Motor neuron (in vitro differentiated cells): ENCODE measurements at regions not wholly inside any gene's neighbourhood (a gene's known extent, or its start where the extent isn't known, plus 50 kb on each side); places are given as distances from the start of the nearest gene placed in this dataset.

ENCODE experiments used
- ATAC-seq, 8 experiments: fragments of 200-7000 bp; cut with Tn5 transposase; replicated peaks in 6 of 8; 2 replicates each; pipeline ENCODE4 v1.8.0; 2021; ENCODE audit warnings: mild to moderate bottlenecking in 8 of 8, moderate library complexity in 8 of 8
- H3K27ac ChIP-seq, 2 donors: fragments of 250-450 bp; sonication (Bioruptor Pico); 2 replicates each; pipeline ENCODE4 v1.9.0; 2021; ENCODE audit warnings: antibody characterized with exemption in 2 of 2, mild to moderate bottlenecking in 2 of 2, moderate library complexity in 1 of 2
- H3K4me1 ChIP-seq, 2 donors: fragments of 250-450 bp; sonication (Bioruptor Pico); replicated peaks in 1 of 2; 2 replicates each; pipeline ENCODE4 v1.6.1; 2021; ENCODE audit warnings: antibody characterized with exemption in 2 of 2, mild to moderate bottlenecking in 2 of 2, moderate library complexity in 1 of 2
- H3K4me3 ChIP-seq, 5 donors: fragments of 250-450 bp; sonication (Bioruptor Pico); 2 replicates each; pipeline ENCODE4 v1.9.0; 2021; ENCODE audit warnings: antibody characterized with exemption in 5 of 5, mild to moderate bottlenecking in 5 of 5, moderate library complexity in 4 of 5
- WGBS, 10 experiments: fragments of 450-650 bp; shearing (Covaris generic); methylation state at CpG; one replicate each; pipeline ENCODE4 v1.0.0; 2022; 5-methylcytosine and 5-hydroxymethylcytosine counted together
- in situ Hi-C, 9 experiments: fragments of 400-800 bp; cut with MboI; loops; one replicate each; pipeline ENCODE4 v1.15.0; 2021; ENCODE audit warnings: low sequenced_read_pairs in 9 of 9, low pct_unique_long_range_greater_than_20kb in 2 of 9; ENCODE audit not compliant: unreplicated experiment in 9 of 9

DNA sequence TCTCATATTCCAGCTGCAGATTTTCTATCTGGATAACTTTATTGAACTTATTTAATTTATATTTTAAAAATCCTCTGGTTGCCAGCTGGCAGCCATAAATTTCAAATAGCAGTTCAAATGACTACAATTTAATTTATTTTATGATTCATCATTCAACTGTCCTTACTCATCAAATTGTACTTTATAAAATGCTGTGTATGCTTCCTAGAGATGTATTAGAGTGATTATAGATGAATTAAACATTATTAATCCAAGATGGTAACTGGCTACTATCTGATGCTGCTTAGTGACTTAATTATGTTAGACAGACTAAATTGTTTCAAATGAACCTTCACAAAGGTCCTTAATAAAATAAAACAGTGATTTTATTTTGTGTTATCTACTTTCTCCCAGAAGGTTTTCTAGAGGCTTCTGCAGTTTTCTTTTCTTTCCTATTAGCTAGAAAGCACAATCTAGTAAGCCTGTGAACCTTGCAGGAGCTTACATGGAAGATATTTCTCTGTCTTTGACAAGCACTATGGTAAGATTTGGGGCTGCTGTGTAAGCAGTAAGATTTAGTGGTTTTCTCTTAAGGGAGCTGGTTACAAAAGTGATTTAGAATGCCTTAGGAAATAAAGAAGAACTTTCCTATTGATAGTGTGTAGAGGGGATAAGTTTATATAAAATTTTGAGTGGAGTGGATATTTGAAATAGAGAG, 322.3 kb downstream of the FSIP2 start:
- Histone ChIP-seq H3K4me3 (no peak overlapping the region), H3K4me1 (peaks cover 7 to 28% of the 10 kb centered on the region in 2 donors), H3K27ac (no peak overlapping the region)
- in situ Hi-C loops, result no loop called here
- ATAC-seq, result peak in 5 of 8 experiments; percentile 40 to 66 (median 48)

DNA sequence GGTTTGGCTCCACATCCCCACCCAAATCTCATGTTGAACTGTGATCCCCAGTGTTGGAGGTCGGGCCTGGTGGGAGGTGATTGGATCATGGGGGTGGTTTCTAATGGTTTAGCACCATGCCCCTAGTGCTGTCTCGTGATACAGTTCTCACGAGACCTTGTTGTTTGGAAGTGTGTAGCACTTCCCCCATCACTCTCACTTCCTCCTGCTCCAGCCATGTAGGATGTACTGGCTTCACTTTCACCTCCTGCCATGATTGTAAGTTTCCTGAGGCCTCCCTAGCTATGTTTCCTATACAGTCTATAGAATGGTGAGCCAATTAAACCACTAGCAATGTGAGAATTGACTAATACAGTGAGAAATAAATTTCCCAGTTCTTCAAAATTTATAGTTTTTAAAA, 325.9 kb downstream of the FSIP2 start:
- ATAC-seq, result no peak

DNA sequence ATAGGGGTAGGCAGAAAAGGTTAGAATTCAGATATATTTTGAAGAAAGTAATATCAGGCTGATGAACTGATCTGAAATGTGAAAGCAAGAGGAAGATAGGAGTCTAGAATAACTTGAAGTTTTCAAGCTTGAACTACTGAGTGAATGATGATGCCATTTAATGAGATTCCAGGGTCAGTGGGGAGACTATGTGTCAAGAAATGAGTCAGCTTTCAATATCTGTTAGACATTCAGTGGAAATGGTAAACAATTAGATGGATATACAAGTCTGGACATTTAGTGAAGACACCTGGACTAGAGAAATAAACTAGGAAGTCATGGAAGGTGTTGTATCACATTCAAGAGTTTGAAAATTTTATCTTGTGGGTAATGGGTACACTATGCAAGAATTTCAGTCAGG, 326.9 kb downstream of the FSIP2 start:
- ATAC-seq, result no peak
- no peak overlapping the region for H3K4me3 ChIP-seq
- H3K4me1 ChIP-seq, result peaks cover 0 to 9% of the 10 kb centered on the region in 2 donors
- in situ Hi-C loops, result no loop called here
- no peak overlapping the region for H3K27ac ChIP-seq

More for the DNA sequence above, 325.9 kb downstream of the FSIP2 start:
- in situ Hi-C loops, result no loop called here
- Histone ChIP-seq H3K4me1 (peaks cover 0 to 15% of the 10 kb centered on the region in 2 donors), H3K27ac (no peak overlapping the region), H3K4me3 (no peak overlapping the region)
- 0 to 90% (median 80%) methylated on average over 1 to 2 of the region's 3 CpGs; no CpG with 5 or more reads in 6 of the 10 experiments for whole genome bisulfite sequencing, 10 experiments

DNA sequence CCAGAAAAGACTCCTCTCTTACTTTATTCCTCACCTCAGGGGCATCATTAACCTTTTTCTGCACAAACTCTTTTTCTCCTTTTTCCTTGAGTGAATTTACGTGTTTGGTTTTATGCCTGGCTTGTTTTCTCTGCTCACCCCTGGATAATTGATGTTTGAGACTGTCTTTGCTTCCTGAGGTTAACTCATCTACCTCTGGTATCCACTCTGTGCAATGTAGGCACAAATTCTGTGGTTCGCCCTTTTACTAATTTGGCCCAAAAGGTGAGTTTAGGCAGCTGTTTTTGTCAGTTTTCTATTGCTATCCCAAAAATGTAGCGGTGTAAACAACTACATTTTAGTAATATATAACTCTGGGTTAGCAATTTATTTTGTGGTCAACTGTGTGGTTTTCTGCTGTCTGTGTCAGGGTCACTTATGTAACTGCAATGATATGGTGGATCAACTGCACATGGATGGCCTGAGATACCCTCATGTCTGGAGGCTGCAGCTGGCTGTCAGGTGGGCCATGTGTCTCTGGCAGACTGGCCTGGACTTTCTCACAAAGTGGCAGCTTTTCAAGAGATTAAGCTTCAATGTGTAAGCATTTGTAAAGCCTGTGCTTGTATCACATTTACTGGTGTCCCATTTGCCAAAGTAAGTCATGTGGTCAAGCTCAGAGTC, 329.7 kb downstream of the FSIP2 start:
- no peak overlapping the region for H3K4me3 ChIP-seq
- no peak for ATAC-seq
- WGBS, 10 experiments, result 51 to 100% (median 91%) methylated on average over 1 to 3 of the region's 3 CpGs
- H3K27ac ChIP-seq, result no peak overlapping the region
- no peaks in the 10 kb centered on the region for H3K4me1 ChIP-seq
- in situ Hi-C loops, result no loop called here

DNA sequence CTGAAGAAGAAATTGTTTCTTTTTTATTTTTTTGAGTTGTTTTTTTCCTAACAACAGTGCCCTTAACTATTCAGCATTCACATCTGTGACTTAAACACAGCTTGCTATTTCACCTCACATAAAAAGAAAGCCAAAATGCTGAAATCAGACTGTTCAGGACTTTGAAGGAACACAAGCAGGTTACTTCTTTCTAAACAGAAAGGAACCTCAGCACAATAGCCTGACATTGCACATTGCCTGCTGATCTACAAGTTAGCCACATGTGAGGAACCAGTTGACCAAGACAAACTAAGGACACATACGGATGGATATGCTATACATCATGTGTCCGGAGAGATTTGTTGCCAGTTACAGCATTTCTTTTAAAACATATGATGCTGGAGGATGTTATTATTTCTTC, 331.1 kb downstream of the FSIP2 start:
- H3K27ac ChIP-seq, result no peak overlapping the region
- ATAC-seq, result no peak
- H3K4me1 ChIP-seq, result no peaks in the 10 kb centered on the region
- in situ Hi-C loops, result no loop called here
- 33 to 100% (median 80%) methylated on average over 1 to 2 of the region's 2 CpGs; no CpG with 5 or more reads in 5 of the 10 experiments for WGBS, 10 experiments
- no peak overlapping the region for H3K4me3 ChIP-seq

DNA sequence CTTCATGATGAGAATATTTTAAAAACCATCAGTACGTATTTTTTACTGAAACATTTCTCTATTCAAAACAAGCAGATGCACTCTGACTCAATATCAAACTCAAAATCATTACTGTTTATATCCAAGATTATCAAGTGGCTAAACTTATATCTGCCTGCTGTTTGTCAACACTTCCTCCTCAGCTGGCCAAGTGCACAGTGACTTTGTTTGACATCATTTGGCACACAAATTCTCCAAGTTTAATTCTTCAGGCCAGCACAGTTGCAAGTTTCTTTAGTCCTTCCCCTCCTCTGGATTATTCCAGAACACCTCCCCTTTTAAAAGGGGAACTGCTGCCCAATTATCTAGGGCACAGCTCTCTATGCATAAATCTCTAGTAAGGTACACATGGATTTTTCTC, 346.6 kb downstream of the FSIP2 start:
- WGBS, 10 experiments, result 33 to 100% (median 76%) methylated on average over 1 of the region's 1 CpG; no CpG with 5 or more reads in 2 of the 10 experiments
- no peak for ATAC-seq
- in situ Hi-C loops, result no loop called here
- no peak overlapping the region for H3K27ac ChIP-seq
- no peak overlapping the region for H3K4me3 ChIP-seq
- no peaks in the 10 kb centered on the region for H3K4me1 ChIP-seq

DNA sequence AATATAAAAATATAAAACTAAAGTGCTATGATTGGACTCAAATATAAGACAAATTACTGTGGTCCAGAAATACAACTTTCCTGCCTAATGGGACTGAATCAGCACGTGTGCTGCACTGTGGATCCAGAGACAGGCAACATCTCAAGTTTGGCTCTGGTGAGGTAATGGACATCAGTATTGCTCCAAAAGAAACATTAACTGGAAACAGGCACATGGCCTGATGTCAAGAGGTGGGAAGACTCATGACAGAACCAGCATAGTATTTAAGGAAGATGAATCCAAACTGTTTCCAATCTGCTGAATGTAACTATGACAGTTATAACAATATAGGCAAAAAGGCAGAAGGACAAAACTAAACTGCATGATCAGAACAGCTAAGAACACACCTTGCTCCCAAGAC, 354.6 kb downstream of the FSIP2 start:
- 0 to 100% (median 83%) methylated on average over 1 of the region's 1 CpG; no CpG with 5 or more reads in 5 of the 10 experiments for WGBS, 10 experiments
- no peak overlapping the region for H3K4me3 ChIP-seq
- H3K4me1 ChIP-seq, result peaks cover 0 to under 1% of the 10 kb centered on the region in 2 donors
- no peak overlapping the region for H3K27ac ChIP-seq
- in situ Hi-C loops, result no loop called here
- no peak for ATAC-seq

DNA sequence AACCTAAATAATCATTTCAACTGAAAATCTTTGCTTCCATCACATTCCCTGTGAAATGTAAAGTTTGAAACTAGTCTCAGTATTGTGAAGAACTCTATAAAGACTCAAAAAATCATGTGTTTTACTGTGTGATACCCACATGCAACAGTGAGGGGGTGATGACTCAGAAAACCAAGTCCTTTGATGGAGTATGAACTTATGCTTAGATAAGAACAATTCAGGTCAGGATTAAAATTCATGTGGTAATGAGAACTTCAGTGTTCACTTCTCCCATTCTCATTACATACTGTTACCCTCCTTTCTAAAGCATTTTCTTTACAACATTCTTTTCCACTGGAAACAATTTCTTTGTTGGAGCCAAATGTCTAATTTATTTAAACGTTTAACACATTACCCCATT, 360.2 kb downstream of the FSIP2 start:
- peaks cover 8 to 25% of the 10 kb centered on the region in 2 donors for H3K4me1 ChIP-seq
- ATAC-seq, result peak in 6 of 8 experiments; percentile 20 to 71 (median 58)
- no peak overlapping the region for H3K4me3 ChIP-seq
- H3K27ac ChIP-seq, result no peak overlapping the region
- 0 to 100% (median 30%) methylated on average over 1 of the region's 1 CpG for WGBS, 10 experiments
- in situ Hi-C loops, result no loop called here

DNA sequence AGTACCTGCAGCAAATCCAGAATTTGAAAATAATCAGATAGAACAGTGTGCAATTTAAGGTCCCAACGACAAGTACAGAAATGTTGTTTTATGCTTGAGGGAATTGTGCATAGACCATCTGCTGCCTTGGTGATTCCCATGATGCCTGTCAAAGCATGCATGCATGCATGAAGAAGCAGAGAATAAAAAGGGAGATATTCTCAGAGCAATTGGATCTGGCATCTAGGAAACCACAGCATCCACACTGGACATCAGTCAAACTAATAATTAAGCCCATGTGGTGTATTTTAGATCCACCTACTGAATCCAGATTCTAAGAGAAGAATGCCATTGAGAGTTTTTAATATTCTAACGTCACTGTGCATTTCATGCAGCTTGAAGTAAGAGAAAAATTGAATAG, 361.2 kb downstream of the FSIP2 start:
- ATAC-seq, result peak in 6 of 8 experiments; percentile 39 to 87 (median 58)
- Histone ChIP-seq H3K27ac (no peak overlapping the region), H3K4me1 (peaks cover 8 to 25% of the 10 kb centered on the region in 2 donors), H3K4me3 (no peak overlapping the region)
- in situ Hi-C loops, result no loop called here
- WGBS, 10 experiments, result 0 to 66% (median 33%) methylated on average over 1 to 2 of the region's 2 CpGs; no CpG with 5 or more reads in 1 of the 10 experiments

DNA sequence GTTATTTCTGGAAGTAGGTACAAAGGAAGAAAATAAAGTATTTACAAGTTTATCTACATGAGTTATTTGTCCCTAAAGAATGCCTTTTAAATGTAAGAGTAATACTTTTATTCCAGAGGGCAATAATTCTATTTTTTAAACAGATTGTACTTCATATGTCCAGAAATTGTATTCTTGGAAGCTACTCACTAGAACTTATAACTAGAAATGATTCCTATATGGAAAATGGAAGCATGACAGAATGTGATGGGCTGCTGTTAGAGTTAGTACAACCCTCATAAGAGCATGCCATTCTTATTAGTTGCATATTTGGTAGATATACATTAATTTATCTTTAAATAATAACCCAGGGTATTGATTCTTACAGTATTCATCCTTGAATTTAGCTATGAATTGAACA, 362.0 kb downstream of the FSIP2 start:
- H3K4me1 ChIP-seq, result peaks cover 8 to 25% of the 10 kb centered on the region in 2 donors
- in situ Hi-C loops, result no loop called here
- H3K4me3 ChIP-seq, result no peak overlapping the region
- no peak overlapping the region for H3K27ac ChIP-seq
- no peak for ATAC-seq

DNA sequence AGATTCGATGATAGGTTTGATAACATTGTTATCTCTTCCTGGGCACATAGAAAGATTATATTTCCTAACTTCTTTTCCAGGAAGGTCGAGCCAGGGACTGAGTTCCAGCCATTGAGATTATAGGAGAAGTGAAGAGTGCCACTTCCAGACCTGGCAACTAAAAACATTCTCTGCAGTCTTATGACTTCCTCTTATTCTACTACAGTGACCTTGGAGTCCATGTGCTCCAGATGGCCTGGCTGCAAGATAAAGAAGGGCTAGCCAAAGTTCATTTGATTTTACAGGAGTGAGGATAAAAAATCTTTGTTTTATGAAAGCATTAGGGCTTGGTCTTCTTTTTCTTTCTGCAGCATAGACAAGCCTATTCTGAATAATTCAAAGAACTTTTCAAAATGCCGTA, 363.0 kb downstream of the FSIP2 start:
- ATAC-seq, result no peak
- Histone ChIP-seq H3K4me1 (peaks cover 8 to 25% of the 10 kb centered on the region in 2 donors), H3K4me3 (no peak overlapping the region), H3K27ac (no peak overlapping the region)
- in situ Hi-C loops, result no loop called here
- WGBS, 10 experiments, result 19 to 100% (median 77%) methylated on average over 1 to 3 of the region's 3 CpGs; no CpG with 5 or more reads in 2 of the 10 experiments

DNA sequence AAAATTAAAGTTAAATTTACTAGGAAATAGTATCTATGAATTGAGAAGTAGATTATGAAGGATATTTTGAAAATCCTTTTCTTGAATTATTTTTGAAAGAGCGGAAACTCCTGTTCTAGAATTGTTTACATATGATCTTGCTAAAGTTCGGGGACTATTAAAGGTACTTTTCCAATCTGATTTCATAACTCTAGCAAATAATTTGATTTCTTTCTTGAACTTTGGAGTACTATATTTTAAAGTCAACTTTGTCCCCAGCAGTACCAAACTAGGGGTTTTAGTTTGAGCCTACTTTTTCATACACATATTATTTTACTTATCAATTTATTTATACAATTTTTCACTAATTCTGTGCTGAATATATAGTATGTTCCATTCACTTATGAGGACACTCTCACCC, 364.7 kb downstream of the FSIP2 start:
- 75 to 100% (median 83%) methylated on average over 1 to 2 of the region's 2 CpGs for WGBS, 10 experiments
- no peak overlapping the region for H3K27ac ChIP-seq
- in situ Hi-C loops, result no loop called here
- ATAC-seq, result no peak
- no peak overlapping the region for H3K4me3 ChIP-seq
- H3K4me1 ChIP-seq, result peaks cover 8 to 23% of the 10 kb centered on the region in 2 donors

DNA sequence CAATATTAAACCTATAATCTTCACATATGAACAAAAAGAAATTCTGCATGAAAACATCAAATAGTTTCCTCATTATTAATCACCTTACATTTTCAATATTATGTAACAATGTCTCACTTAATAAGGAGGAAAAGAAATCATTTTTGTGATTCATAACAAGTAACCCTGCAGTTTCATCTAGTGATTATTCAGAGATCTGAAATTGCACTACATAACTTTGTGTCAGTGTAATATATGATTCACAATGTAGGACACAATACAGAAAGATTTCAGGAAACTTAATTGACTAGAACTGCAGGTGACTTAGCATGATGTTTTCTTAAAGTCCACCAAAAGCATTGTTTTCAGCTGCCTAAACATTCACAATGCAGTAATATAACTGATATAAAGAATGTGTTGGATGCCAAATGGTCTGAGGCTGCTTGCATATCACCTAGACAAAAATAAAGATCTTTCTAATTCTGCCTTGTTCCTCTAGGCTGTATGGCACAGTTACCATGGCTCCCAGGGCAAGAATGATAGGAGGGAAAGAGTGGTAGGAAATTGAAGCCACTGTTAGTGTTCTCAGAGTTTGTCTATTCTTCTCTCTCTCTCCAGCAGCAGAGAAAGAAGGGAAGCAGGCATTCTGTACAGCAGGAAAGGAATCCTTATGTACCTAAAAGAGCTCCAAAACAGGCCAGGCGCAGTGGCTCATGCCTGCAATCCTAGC, 366.6 kb downstream of the FSIP2 start:
- Histone ChIP-seq H3K27ac (no peak overlapping the region), H3K4me1 (peaks cover under 1 to 6% of the 10 kb centered on the region in 2 donors), H3K4me3 (no peak overlapping the region)
- in situ Hi-C loops, result no loop called here
- 86 to 100% (median 86%) methylated on average over 1 of the region's 1 CpG; no CpG with 5 or more reads in 7 of the 10 experiments for WGBS, 10 experiments
- peak in 1 of 8 experiments; percentile 63 for ATAC-seq
